Thyroid gland (tissue), 4 donors: ENCODE measurements at regions not wholly inside any gene's neighbourhood (a gene's known extent, or its start where the extent isn't known, plus 50 kb on each side); places are given as distances from the start of the nearest gene placed in this dataset.

Experiments used
- POLR2A ChIP-seq, 2 donors: fragments of 450-650 bp; IDR thresholded peaks; one replicate each; pipeline ENCODE4 v1.6.1; 2017; ENCODE audit warnings: antibody characterized with exemption in 2 of 2, mild to moderate bottlenecking in 2 of 2, moderate library complexity in 1 of 2
- TF ChIP-seq, protein P1 (sequence below), 6 experiments: fragments of 200-600 bp in 3 of 6; fragments of 450-650 bp in 3 of 6; sonication (generic) in 3 of 6; IDR thresholded peaks; one replicate each; pipeline ENCODE4 v1.5.1; 2016 to 2019; ENCODE audit warnings: antibody characterized with exemption in 6 of 6, mild to moderate bottlenecking in 2 of 6, inconsistent platforms in 1 of 6, moderate library complexity in 1 of 6

DNA sequence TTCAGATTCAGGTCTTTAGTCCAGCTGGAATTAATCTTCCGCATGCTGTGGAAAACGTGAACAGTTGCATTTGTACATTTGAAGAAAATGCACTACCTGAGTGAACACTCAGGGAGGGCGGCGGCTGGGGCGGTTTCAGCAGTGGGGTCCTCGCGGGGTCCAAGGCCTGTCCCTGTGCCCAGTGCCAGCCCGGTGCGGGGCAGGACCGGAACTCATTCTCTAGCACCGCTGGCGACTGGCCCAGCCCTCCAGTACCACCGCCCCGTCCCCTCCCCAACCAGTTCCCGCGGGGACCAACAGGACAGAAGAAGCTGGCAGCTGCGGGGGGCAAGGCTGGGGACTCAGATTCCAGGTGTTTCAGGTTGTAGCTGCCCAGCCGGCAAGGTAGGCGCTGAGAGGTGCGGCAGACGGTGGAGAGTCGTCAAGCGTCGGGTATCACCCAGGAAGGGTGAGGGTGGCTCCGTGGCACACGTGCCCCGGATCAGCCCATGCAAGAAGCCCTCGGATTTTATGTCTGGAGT, 72.2 kb upstream of the ARNT2 start:
- TF ChIP-seq POLR2A (IDR thresholded peaks at IDR 0.05), result no peak
- TF ChIP-seq, protein P1, sequence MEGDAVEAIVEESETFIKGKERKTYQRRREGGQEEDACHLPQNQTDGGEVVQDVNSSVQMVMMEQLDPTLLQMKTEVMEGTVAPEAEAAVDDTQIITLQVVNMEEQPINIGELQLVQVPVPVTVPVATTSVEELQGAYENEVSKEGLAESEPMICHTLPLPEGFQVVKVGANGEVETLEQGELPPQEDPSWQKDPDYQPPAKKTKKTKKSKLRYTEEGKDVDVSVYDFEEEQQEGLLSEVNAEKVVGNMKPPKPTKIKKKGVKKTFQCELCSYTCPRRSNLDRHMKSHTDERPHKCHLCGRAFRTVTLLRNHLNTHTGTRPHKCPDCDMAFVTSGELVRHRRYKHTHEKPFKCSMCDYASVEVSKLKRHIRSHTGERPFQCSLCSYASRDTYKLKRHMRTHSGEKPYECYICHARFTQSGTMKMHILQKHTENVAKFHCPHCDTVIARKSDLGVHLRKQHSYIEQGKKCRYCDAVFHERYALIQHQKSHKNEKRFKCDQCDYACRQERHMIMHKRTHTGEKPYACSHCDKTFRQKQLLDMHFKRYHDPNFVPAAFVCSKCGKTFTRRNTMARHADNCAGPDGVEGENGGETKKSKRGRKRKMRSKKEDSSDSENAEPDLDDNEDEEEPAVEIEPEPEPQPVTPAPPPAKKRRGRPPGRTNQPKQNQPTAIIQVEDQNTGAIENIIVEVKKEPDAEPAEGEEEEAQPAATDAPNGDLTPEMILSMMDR (IDR thresholded peaks at IDR 0.05), result no peak
